ENCODE measurements at regions not wholly inside any gene's neighbourhood (a gene's known extent, or its start where the extent isn't known, plus 50 kb on each side); places are given as distances from the start of the nearest gene placed in this dataset.
A peak's percentile ranks its signal among the peaks of the same experiment; 100 is the strongest.
"Not testable (repeated sequence)": the region's sequence is repeated elsewhere in the genome, so short reads cannot be mapped to it uniquely, and the experiment has no call there.

- no peak for DNase-seq (ENCODE audit: low spot score)
Measured at GRCh38 chr16:58820411-58820810, 86.3 kb upstream of the GOT2 start.

- DNase-seq (ENCODE audit: low spot score): no peak
Measured at GRCh38 chr16:58815181-58815888, 81.2 kb upstream of the GOT2 start.

DNA sequence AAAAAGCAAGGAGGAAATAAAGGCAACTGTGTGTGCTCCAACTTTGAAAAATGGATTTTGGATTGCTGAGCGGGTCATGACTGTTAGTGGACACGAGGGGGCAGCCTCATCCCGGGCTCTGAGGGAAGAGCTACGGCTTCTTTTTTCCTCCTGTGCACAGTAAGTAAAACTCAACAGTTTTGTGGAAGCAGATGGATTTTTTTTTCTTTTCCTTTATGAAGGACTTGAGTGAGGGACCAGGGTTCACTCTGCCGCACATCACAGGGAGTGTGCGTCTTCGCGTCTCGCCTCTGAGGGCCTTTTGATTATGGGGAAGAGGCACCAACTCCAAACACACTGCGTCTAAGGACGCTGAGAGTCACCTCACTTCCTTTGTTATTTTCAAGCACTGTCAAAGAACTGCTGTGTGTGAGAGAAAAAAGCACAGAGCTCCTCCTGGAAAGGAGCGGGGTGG is 80.3 kb upstream of the GOT2 start:
- DNase-seq (ENCODE audit: low spot score): peak; percentile 50

GRCh38 chr16:58809213-58809612 is 75.1 kb upstream of the GOT2 start:
- DNase-seq (ENCODE audit: low spot score): no peak

DNA sequence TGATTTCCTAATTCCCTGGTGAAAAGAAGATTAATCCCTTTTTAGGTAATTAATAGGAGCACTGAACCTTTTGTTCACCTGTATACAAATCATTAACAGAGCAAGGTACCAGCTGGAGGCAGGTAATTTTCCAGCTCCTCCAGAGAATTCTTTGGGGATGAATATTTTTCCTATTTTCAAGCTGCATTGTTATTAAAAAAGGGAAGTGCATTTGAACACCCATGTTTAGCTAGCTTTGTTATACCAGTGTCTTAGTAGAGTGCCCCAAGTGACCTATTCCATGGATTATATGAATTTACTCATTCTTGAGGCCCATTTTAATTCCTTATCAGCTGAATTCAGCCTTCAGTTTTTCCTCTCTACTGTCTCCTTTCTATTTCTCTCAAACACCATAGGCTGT is 73.2 kb upstream of the GOT2 start:
- DNase-seq (ENCODE audit: low spot score): no peak

GRCh38 chr16:58801838-58802237 is 67.7 kb upstream of the GOT2 start:
- no peak for DNase-seq (ENCODE audit: low spot score)

- no peak for DNase-seq (ENCODE audit: low spot score)
Measured at GRCh38 chr16:58797137-58797801, 63.2 kb upstream of the GOT2 start.

GRCh38 chr16:58793366-58793765 is 59.2 kb upstream of the GOT2 start:
- no peak for DNase-seq (ENCODE audit: low spot score)

- no peak for DNase-seq (ENCODE audit: low spot score)
Measured at GRCh38 chr16:58792188-58792587, 58.1 kb upstream of the GOT2 start.

GRCh38 chr16:58790816-58791557 is 56.9 kb upstream of the GOT2 start:
- not testable (repeated sequence) for DNase-seq (ENCODE audit: low spot score)

- DNase-seq (ENCODE audit: low spot score): no peak
Measured at GRCh38 chr16:58789351-58789750, 55.2 kb upstream of the GOT2 start.
